ENCODE measurements at regions not wholly inside any gene's neighbourhood (a gene's known extent, or its start where the extent isn't known, plus 50 kb on each side); places are given as distances from the start of the nearest gene placed in this dataset.

- no peaks in the 10 kb centered on the region for H3K27me3 ChIP-seq (ENCODE audit: control insufficient read depth, insufficient read depth, low read length)
- no peak overlapping the region for H3K4me3 ChIP-seq (ENCODE audit: low read depth, low read length)
- H3K4me1 ChIP-seq (ENCODE audit: control insufficient read depth, insufficient read depth, low read length), result no peaks in the 10 kb centered on the region
- H3K9me3 ChIP-seq (ENCODE audit: control insufficient read depth, insufficient read depth, low read depth, low read length), result no peaks in the 10 kb centered on the region
- H3K36me3 ChIP-seq (ENCODE audit: control insufficient read depth, insufficient read depth, low read length), result no peaks in the 10 kb centered on the region
- H3K9ac ChIP-seq (ENCODE audit: low read length), result no peak overlapping the region
- no peak overlapping the region for H3K27ac ChIP-seq (ENCODE audit: low read depth, low read length)
These were observed 1515.0 kb downstream of the OTOL1 start for GRCh38 chr3:163011596-163011995.

GRCh38 chr3:163016251-163016650 is 1519.6 kb downstream of the OTOL1 start:
- Histone ChIP-seq H3K36me3 (ENCODE audit: control insufficient read depth, insufficient read depth, low read length) (no peaks in the 10 kb centered on the region), H3K9ac (ENCODE audit: low read length) (no peak overlapping the region), H3K27ac (ENCODE audit: low read depth, low read length) (no peak overlapping the region), H3K9me3 (ENCODE audit: control insufficient read depth, insufficient read depth, low read depth, low read length) (no peaks in the 10 kb centered on the region), H3K4me3 (ENCODE audit: low read depth, low read length) (no peak overlapping the region), H3K4me1 (ENCODE audit: control insufficient read depth, insufficient read depth, low read length) (no peaks in the 10 kb centered on the region), H3K27me3 (ENCODE audit: control insufficient read depth, insufficient read depth, low read length) (no peaks in the 10 kb centered on the region)

- Histone ChIP-seq H3K4me1 (ENCODE audit: control insufficient read depth, insufficient read depth, low read length) (no peaks in the 10 kb centered on the region), H3K9me3 (ENCODE audit: control insufficient read depth, insufficient read depth, low read depth, low read length) (no peaks in the 10 kb centered on the region), H3K27me3 (ENCODE audit: control insufficient read depth, insufficient read depth, low read length) (no peaks in the 10 kb centered on the region), H3K9ac (ENCODE audit: low read length) (no peak overlapping the region), H3K4me3 (ENCODE audit: low read depth, low read length) (no peak overlapping the region), H3K36me3 (ENCODE audit: control insufficient read depth, insufficient read depth, low read length) (no peaks in the 10 kb centered on the region), H3K27ac (ENCODE audit: low read depth, low read length) (no peak overlapping the region)
These were observed 1521.5 kb downstream of the OTOL1 start for GRCh38 chr3:163018067-163018466.

GRCh38 chr3:163018664-163019063 is 1522.1 kb downstream of the OTOL1 start:
- H3K36me3 ChIP-seq (ENCODE audit: control insufficient read depth, insufficient read depth, low read length), result no peaks in the 10 kb centered on the region
- no peak overlapping the region for H3K4me3 ChIP-seq (ENCODE audit: low read depth, low read length)
- H3K27me3 ChIP-seq (ENCODE audit: control insufficient read depth, insufficient read depth, low read length), result no peaks in the 10 kb centered on the region
- no peak overlapping the region for H3K9ac ChIP-seq (ENCODE audit: low read length)
- H3K4me1 ChIP-seq (ENCODE audit: control insufficient read depth, insufficient read depth, low read length), result no peaks in the 10 kb centered on the region
- no peaks in the 10 kb centered on the region for H3K9me3 ChIP-seq (ENCODE audit: control insufficient read depth, insufficient read depth, low read depth, low read length)
- H3K27ac ChIP-seq (ENCODE audit: low read depth, low read length), result no peak overlapping the region

- H3K9me3 ChIP-seq (ENCODE audit: control insufficient read depth, insufficient read depth, low read depth, low read length), result no peaks in the 10 kb centered on the region
- H3K27me3 ChIP-seq (ENCODE audit: control insufficient read depth, insufficient read depth, low read length), result no peaks in the 10 kb centered on the region
- no peak overlapping the region for H3K9ac ChIP-seq (ENCODE audit: low read length)
- no peaks in the 10 kb centered on the region for H3K4me1 ChIP-seq (ENCODE audit: control insufficient read depth, insufficient read depth, low read length)
- no peak overlapping the region for H3K27ac ChIP-seq (ENCODE audit: low read depth, low read length)
- H3K4me3 ChIP-seq (ENCODE audit: low read depth, low read length), result no peak overlapping the region
- no peaks in the 10 kb centered on the region for H3K36me3 ChIP-seq (ENCODE audit: control insufficient read depth, insufficient read depth, low read length)
These were observed 1522.7 kb downstream of the OTOL1 start for GRCh38 chr3:163019260-163019659.

DNA sequence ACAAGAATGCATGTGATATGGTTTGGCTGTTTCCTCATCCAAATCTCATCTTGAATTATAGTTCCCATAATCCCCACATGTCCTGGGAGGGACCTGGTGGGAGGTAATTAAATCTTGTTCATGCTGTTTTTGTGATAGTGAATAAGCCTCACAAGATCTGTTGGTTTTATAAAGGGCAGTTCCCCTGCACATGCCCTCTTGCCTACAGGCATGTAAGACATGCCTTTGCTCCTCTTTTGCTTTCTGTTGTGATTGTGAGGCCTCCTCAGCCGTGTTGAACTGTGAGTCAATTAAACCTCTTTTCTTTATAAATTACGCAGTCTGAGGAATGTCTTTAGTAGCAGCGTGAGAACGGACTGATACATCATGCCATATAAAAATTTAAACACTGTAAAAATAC is 1537.0 kb downstream of the OTOL1 start:
- no peak overlapping the region for H3K9ac ChIP-seq (ENCODE audit: low read length)
- no peaks in the 10 kb centered on the region for H3K27me3 ChIP-seq (ENCODE audit: control insufficient read depth, insufficient read depth, low read length)
- H3K36me3 ChIP-seq (ENCODE audit: control insufficient read depth, insufficient read depth, low read length), result no peaks in the 10 kb centered on the region
- no peak overlapping the region for H3K27ac ChIP-seq (ENCODE audit: low read depth, low read length)
- no peak overlapping the region for H3K4me3 ChIP-seq (ENCODE audit: low read depth, low read length)
- no peaks in the 10 kb centered on the region for H3K9me3 ChIP-seq (ENCODE audit: control insufficient read depth, insufficient read depth, low read depth, low read length)
- H3K4me1 ChIP-seq (ENCODE audit: control insufficient read depth, insufficient read depth, low read length), result no peaks in the 10 kb centered on the region

DNA sequence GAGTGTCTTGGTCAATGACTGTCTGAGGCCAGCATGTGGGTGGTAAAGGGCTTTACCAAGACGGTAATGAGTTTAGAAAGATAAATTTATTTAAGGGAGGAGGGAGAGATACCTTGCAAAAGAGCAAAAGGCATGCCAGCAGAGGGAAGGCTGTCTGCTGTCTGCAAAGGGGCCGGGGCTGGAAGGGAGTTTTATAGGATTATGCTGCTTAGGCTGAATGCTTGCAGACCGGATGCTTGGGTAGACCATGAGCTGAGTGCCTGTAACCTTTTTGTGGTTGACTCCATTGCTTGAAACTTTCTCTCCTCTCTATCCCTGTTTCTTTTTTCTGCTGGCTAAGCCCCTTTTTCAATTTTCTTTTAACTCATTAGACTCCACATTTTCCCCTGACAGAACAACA is 1543.0 kb downstream of the OTOL1 start:
- Histone ChIP-seq H3K27me3 (ENCODE audit: control insufficient read depth, insufficient read depth, low read length) (no peaks in the 10 kb centered on the region), H3K27ac (ENCODE audit: low read depth, low read length) (no peak overlapping the region), H3K4me3 (ENCODE audit: low read depth, low read length) (no peak overlapping the region), H3K9me3 (ENCODE audit: control insufficient read depth, insufficient read depth, low read depth, low read length) (peaks cover 6% of the 10 kb centered on the region; the same call in 1 of the 2 replicates), H3K9ac (ENCODE audit: low read length) (no peak overlapping the region), H3K36me3 (ENCODE audit: control insufficient read depth, insufficient read depth, low read length) (no peaks in the 10 kb centered on the region), H3K4me1 (ENCODE audit: control insufficient read depth, insufficient read depth, low read length) (no peaks in the 10 kb centered on the region)

DNA sequence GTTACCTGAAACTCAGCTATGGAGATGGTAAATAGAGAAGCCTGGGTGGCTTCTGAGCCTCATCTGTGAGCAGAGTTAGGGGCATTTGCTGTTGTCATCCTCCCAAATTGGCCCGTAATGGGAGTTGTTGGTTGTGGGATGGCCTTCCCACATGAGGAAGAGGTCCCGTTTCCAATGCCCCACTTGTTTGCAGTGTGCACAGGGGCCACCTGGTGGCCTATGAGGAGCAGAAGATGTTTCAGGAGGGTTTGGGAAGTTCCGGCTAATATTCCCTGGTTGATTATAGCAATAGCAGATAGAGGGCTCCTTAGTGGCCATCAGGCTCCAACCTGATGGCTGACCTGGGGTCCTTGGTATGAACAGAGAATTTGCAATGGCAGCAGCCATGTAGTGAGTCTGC is 1546.5 kb downstream of the OTOL1 start:
- H3K36me3 ChIP-seq (ENCODE audit: control insufficient read depth, insufficient read depth, low read length), result no peaks in the 10 kb centered on the region
- peaks cover 6% of the 10 kb centered on the region; the same call in 1 of the 2 replicates for H3K9me3 ChIP-seq (ENCODE audit: control insufficient read depth, insufficient read depth, low read depth, low read length)
- no peak overlapping the region for H3K4me3 ChIP-seq (ENCODE audit: low read depth, low read length)
- H3K9ac ChIP-seq (ENCODE audit: low read length), result no peak overlapping the region
- H3K27ac ChIP-seq (ENCODE audit: low read depth, low read length), result no peak overlapping the region
- H3K4me1 ChIP-seq (ENCODE audit: control insufficient read depth, insufficient read depth, low read length), result no peaks in the 10 kb centered on the region
- no peaks in the 10 kb centered on the region for H3K27me3 ChIP-seq (ENCODE audit: control insufficient read depth, insufficient read depth, low read length)

DNA sequence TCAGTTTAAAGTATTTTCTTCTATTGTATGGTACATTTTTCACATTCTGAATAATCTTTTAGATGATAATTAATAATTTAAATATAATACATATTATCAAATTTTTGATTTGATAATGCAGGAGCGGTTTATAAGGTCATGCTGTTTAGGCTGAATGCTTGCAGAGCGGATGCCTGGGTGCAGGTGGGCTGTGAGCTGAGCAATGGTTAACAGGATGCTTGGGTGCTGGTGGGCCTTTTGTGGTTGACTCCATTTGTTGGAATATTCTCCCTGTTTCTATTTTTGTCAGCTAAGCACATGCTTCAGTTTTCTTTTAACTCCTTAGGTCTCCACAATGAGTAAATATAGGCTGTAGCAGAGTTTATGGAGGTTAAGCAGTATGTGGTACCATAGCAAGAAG is 1549.3 kb downstream of the OTOL1 start:
- H3K27ac ChIP-seq (ENCODE audit: low read depth, low read length), result no peak overlapping the region
- H3K36me3 ChIP-seq (ENCODE audit: control insufficient read depth, insufficient read depth, low read length), result no peaks in the 10 kb centered on the region
- H3K27me3 ChIP-seq (ENCODE audit: control insufficient read depth, insufficient read depth, low read length), result no peaks in the 10 kb centered on the region
- H3K9ac ChIP-seq (ENCODE audit: low read length), result no peak overlapping the region
- H3K4me3 ChIP-seq (ENCODE audit: low read depth, low read length), result no peak overlapping the region
- H3K4me1 ChIP-seq (ENCODE audit: control insufficient read depth, insufficient read depth, low read length), result no peaks in the 10 kb centered on the region
- H3K9me3 ChIP-seq (ENCODE audit: control insufficient read depth, insufficient read depth, low read depth, low read length), result peaks cover 6% of the 10 kb centered on the region; the same call in 1 of the 2 replicates

- no peaks in the 10 kb centered on the region for H3K4me1 ChIP-seq (ENCODE audit: control insufficient read depth, insufficient read depth, low read length)
- H3K27ac ChIP-seq (ENCODE audit: low read depth, low read length), result no peak overlapping the region
- H3K4me3 ChIP-seq (ENCODE audit: low read depth, low read length), result no peak overlapping the region
- no peaks in the 10 kb centered on the region for H3K9me3 ChIP-seq (ENCODE audit: control insufficient read depth, insufficient read depth, low read depth, low read length)
- H3K36me3 ChIP-seq (ENCODE audit: control insufficient read depth, insufficient read depth, low read length), result peaks cover 2% of the 10 kb centered on the region; the same call in 1 of the 2 replicates
- no peak overlapping the region for H3K9ac ChIP-seq (ENCODE audit: low read length)
- H3K27me3 ChIP-seq (ENCODE audit: control insufficient read depth, insufficient read depth, low read length), result no peaks in the 10 kb centered on the region
These were observed 1552.3 kb downstream of the OTOL1 start for GRCh38 chr3:163048881-163049280.

- H3K27ac ChIP-seq (ENCODE audit: low read depth, low read length), result no peak overlapping the region
- no peak overlapping the region for H3K4me3 ChIP-seq (ENCODE audit: low read depth, low read length)
- no peaks in the 10 kb centered on the region for H3K27me3 ChIP-seq (ENCODE audit: control insufficient read depth, insufficient read depth, low read length)
- no peaks in the 10 kb centered on the region for H3K4me1 ChIP-seq (ENCODE audit: control insufficient read depth, insufficient read depth, low read length)
- peaks cover 2% of the 10 kb centered on the region; the same call in 1 of the 2 replicates for H3K36me3 ChIP-seq (ENCODE audit: control insufficient read depth, insufficient read depth, low read length)
- peaks cover 8% of the 10 kb centered on the region for H3K9me3 ChIP-seq (ENCODE audit: control insufficient read depth, insufficient read depth, low read depth, low read length)
- H3K9ac ChIP-seq (ENCODE audit: low read length), result no peak overlapping the region
These were observed 1560.4 kb downstream of the OTOL1 start for GRCh38 chr3:163056874-163057497.
